Thyroid gland (tissue), 4 donors: ENCODE measurements at regions not wholly inside any gene's neighbourhood (a gene's known extent, or its start where the extent isn't known, plus 50 kb on each side); places are given as distances from the start of the nearest gene placed in this dataset.

Experiments
- DNase-seq, 2 donors: peaks; one replicate each; pipeline ENCODE4 v3.0.0-alpha.2; 2019
- H3K27ac ChIP-seq, 3 donors: fragments of 200-600 bp; sonication (generic); 1 replicate in 2 of 3; 2 replicates in 1 of 3; pipeline ENCODE4 v1.5.1; 2016 to 2019; ENCODE audit warnings: mild to moderate bottlenecking in 1 of 3, moderate library complexity in 1 of 3
- H3K27me3 ChIP-seq: fragments of 200-600 bp; sonication (generic); one replicate; pipeline ENCODE4 v1.5.1; 2019
- H3K36me3 ChIP-seq, 2 donors: fragments of 200-600 bp; sonication (generic); one replicate each; pipeline ENCODE4 v1.5.1; 2016 to 2019
- H3K4me1 ChIP-seq, 2 donors: fragments of 200-600 bp; sonication (generic); one replicate each; pipeline ENCODE4 v1.5.1; 2017 to 2019
- H3K4me3 ChIP-seq, 3 donors: fragments of 200-600 bp; sonication (generic); replicated peaks in 1 of 3; 1 replicate in 2 of 3; 2 replicates in 1 of 3; pipeline ENCODE4 v1.5.1; 2016; ENCODE audit warnings: mild to moderate bottlenecking in 1 of 3
- H3K9me3 ChIP-seq: fragments of 200-600 bp; sonication (generic); one replicate; pipeline ENCODE4 v1.5.1; 2017
- POLR2A ChIP-seq, 2 donors: fragments of 450-650 bp; IDR thresholded peaks; one replicate each; pipeline ENCODE4 v1.6.1; 2017; ENCODE audit warnings: antibody characterized with exemption in 2 of 2, mild to moderate bottlenecking in 2 of 2, moderate library complexity in 1 of 2
- WGBS, 2 donors: methylation state at CpG; one replicate each; pipeline ENCODE4 v1.1.5; 2017; 5-methylcytosine and 5-hydroxymethylcytosine counted together
- intact Hi-C: fragments of 100-400 bp; cut with DNase I; formaldehyde crosslinking; loops from one replicate; pipeline ENCODE4 v1.15.1; 2023
- TF ChIP-seq, protein P1 (sequence below), 6 experiments: fragments of 200-600 bp in 3 of 6; fragments of 450-650 bp in 3 of 6; sonication (generic) in 3 of 6; IDR thresholded peaks; one replicate each; pipeline ENCODE4 v1.5.1; 2016 to 2019; ENCODE audit warnings: antibody characterized with exemption in 6 of 6, mild to moderate bottlenecking in 2 of 6, inconsistent platforms in 1 of 6, moderate library complexity in 1 of 6

DNA sequence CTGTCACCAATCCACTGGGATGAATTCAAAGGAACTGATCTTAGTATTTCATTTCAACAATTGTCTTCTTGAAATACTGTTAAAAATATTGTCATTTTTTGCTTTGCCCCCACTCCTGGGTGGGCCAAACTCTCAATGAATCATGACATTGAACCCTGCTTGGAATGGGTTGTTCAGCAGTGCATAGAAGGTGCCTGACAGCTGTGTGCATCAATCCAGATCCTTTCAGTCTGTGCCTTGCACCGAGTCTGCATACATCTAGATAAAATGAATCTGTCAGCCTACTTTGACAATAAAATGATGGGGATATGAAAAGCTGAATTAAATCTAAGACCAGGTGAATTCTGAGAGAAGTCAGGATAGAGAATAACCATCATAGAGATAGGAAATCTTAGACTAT, 706.6 kb downstream of the CBLN2 start:
- no peaks in the 10 kb centered on the region for H3K4me1 ChIP-seq
- no peak overlapping the region for H3K4me3 ChIP-seq
- 70 to 79% methylated on average over 1 of the region's 1 CpG for WGBS, 2 donors
- no peaks in the 10 kb centered on the region for H3K36me3 ChIP-seq
- no peak overlapping the region for H3K27ac ChIP-seq
- intact Hi-C loops: no loop called here
- no peak for DNase-seq
- H3K27me3 ChIP-seq: no peaks in the 10 kb centered on the region
- no peak for TF ChIP-seq POLR2A (IDR thresholded peaks at IDR 0.05)
- TF ChIP-seq, protein P1, sequence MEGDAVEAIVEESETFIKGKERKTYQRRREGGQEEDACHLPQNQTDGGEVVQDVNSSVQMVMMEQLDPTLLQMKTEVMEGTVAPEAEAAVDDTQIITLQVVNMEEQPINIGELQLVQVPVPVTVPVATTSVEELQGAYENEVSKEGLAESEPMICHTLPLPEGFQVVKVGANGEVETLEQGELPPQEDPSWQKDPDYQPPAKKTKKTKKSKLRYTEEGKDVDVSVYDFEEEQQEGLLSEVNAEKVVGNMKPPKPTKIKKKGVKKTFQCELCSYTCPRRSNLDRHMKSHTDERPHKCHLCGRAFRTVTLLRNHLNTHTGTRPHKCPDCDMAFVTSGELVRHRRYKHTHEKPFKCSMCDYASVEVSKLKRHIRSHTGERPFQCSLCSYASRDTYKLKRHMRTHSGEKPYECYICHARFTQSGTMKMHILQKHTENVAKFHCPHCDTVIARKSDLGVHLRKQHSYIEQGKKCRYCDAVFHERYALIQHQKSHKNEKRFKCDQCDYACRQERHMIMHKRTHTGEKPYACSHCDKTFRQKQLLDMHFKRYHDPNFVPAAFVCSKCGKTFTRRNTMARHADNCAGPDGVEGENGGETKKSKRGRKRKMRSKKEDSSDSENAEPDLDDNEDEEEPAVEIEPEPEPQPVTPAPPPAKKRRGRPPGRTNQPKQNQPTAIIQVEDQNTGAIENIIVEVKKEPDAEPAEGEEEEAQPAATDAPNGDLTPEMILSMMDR (IDR thresholded peaks at IDR 0.05): no peak
- no peaks in the 10 kb centered on the region for H3K9me3 ChIP-seq

DNA sequence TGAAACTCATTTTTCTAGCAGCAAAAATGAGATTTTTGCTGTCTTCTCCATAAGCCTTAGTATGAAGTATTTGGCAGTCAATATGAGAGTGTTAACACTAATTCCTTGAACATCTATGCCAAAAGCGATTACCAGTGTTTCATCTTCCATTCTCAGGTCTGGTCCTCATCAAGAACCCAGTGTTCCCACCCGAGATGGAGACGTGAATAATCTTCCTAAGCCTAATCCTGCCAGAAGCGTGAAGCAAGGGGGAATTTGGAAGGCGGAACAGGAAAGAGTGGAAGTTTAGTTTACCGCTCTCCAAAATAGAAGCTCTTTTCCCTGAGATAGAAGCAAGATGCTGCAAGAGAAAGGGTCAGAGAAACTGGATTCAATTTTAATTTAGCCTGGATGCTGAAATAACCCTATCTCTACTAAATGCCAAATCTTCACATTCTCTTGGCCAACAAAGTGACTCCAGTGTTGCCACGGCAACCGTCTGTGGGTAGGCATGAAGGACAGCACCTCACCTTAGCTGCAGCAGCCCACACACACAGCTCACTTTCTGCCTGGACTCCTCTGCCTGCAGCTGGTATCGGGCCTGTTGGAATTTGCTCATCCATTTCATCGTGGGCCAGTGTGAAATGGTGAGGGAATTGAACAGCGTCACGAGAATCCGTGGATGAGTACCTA, 711.1 kb downstream of the CBLN2 start:
- no peak for TF ChIP-seq POLR2A (IDR thresholded peaks at IDR 0.05)
- TF ChIP-seq, protein P1 (IDR thresholded peaks at IDR 0.05): no peak
- DNase-seq: no peak
- Histone ChIP-seq H3K4me3 (no peak overlapping the region), H3K27me3 (no peaks in the 10 kb centered on the region), H3K9me3 (no peaks in the 10 kb centered on the region), H3K4me1 (no peaks in the 10 kb centered on the region), H3K27ac (no peak overlapping the region), H3K36me3 (no peaks in the 10 kb centered on the region)
- WGBS, 2 donors: 89 to 92% methylated on average over 13 of the region's 13 CpGs
- intact Hi-C loops: no loop called here

DNA sequence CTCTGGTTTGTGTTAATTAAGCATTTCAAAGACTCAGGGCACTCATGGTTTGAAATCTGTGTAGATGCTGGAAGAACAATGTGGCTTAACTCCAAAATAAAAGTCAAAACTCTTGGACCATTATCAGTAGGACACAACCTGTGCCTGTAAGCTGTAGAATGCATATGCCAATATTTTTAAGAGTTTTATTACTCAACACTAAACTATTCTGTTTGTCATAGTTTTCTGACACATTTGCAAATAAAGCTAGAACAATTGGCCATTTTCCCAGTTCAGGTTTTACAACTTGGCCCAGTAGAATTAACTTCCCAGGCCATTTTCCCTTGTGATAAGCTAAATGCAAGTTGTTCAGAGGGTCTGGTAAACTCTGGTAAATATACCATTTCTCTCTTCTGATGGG, 713.1 kb downstream of the CBLN2 start:
- DNase-seq: no peak
- TF ChIP-seq, protein P1 (IDR thresholded peaks at IDR 0.05): no peak
- TF ChIP-seq POLR2A (IDR thresholded peaks at IDR 0.05): no peak
- no peak overlapping the region for H3K27ac ChIP-seq

DNA sequence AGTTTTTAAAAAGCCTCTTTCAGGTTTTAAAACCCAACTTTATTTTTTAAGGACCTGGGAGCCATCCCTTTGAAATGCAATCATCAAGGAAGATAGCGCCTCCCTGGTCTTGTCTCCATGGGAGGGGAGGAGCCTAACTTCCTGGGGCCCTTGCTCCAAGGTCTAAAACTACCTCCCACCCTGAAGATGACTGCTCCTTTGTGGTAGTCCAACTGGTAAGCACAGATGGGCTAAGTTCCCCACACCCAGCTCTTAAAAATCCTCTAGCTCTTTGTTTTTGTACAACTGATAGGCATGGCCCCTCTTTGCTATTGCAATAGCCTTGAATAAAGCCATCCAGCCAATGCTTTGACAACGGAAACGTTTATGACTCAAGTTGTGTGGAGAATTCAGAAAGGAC, 716.8 kb downstream of the CBLN2 start:
- 88 to 90% methylated on average over 3 of the region's 3 CpGs for WGBS, 2 donors
- DNase-seq: no peak
- no peaks in the 10 kb centered on the region for H3K9me3 ChIP-seq
- H3K36me3 ChIP-seq: no peaks in the 10 kb centered on the region
- H3K27me3 ChIP-seq: no peaks in the 10 kb centered on the region
- TF ChIP-seq POLR2A (IDR thresholded peaks at IDR 0.05): no peak
- TF ChIP-seq, protein P1 (IDR thresholded peaks at IDR 0.05): no peak
- no peak overlapping the region for H3K4me3 ChIP-seq
- no peaks in the 10 kb centered on the region for H3K4me1 ChIP-seq
- intact Hi-C loops: no loop called here
- H3K27ac ChIP-seq: no peak overlapping the region

More for the DNA sequence above, 713.1 kb downstream of the CBLN2 start:
- Histone ChIP-seq H3K4me1 (no peaks in the 10 kb centered on the region), H3K36me3 (no peaks in the 10 kb centered on the region), H3K27me3 (no peaks in the 10 kb centered on the region), H3K4me3 (no peak overlapping the region), H3K9me3 (no peaks in the 10 kb centered on the region)
- intact Hi-C loops: no loop called here

GRCh38 chr18:71815305-71815704, 728.8 kb downstream of the CBLN2 start:
- intact Hi-C loops: no loop called here

More at GRCh38 chr18:71815305-71815704, 728.8 kb downstream of the CBLN2 start:
- Histone ChIP-seq H3K4me1 (no peaks in the 10 kb centered on the region), H3K9me3 (no peaks in the 10 kb centered on the region), H3K27me3 (no peaks in the 10 kb centered on the region), H3K27ac (no peak overlapping the region), H3K36me3 (no peaks in the 10 kb centered on the region), H3K4me3 (no peak overlapping the region)
- no peak for DNase-seq
- 73% methylated on average over 2 of the region's 2 CpGs for WGBS, 2 donors
- TF ChIP-seq, protein P1 (IDR thresholded peaks at IDR 0.05): no peak
- no peak for TF ChIP-seq POLR2A (IDR thresholded peaks at IDR 0.05)
